PC-9 (cell line): ENCODE measurements at regions not wholly inside any gene's neighbourhood (a gene's known extent, or its start where the extent isn't known, plus 50 kb on each side); places are given as distances from the start of the nearest gene placed in this dataset.
"Not testable (repeated sequence)": the region's sequence is repeated elsewhere in the genome, so short reads cannot be mapped to it uniquely, and the experiment has no call there.

Experiments used
- EZH2 ChIP-seq: fragments of 200-600 bp; sonication (generic); IDR thresholded peaks from 2 replicates; pipeline ENCODE4 v1.8.0; 2017; ENCODE audit warnings: antibody characterized with exemption, low read depth
- TF ChIP-seq, protein P1 (sequence below): fragments of 200-600 bp; sonication (generic); conservative IDR thresholded peaks from 2 replicates; pipeline ENCODE4 v1.6.1; 2017; ENCODE audit warnings: mixed run types, antibody characterized with exemption, mild to moderate bottlenecking, moderate library complexity

DNA sequence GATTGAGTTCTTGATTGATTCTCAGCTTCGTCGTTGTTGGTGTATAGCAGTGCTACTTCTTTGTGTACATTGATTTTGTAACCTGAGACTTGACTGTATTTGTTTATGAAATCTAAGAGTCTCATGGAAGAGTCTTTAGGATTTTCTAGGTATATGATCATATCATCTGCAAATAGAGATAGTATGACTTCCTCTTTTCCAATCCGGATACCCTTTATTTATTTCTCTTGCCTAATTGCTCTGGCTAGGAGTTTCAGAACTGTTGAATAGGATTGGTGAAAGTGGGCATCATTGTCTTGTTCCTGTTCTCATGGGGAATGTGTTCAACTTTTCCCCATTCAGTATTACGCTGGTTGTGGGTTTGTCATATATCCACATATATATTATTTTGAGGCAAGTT is 72.3 kb upstream of the ADORA2B start:
- TF ChIP-seq, protein P1, sequence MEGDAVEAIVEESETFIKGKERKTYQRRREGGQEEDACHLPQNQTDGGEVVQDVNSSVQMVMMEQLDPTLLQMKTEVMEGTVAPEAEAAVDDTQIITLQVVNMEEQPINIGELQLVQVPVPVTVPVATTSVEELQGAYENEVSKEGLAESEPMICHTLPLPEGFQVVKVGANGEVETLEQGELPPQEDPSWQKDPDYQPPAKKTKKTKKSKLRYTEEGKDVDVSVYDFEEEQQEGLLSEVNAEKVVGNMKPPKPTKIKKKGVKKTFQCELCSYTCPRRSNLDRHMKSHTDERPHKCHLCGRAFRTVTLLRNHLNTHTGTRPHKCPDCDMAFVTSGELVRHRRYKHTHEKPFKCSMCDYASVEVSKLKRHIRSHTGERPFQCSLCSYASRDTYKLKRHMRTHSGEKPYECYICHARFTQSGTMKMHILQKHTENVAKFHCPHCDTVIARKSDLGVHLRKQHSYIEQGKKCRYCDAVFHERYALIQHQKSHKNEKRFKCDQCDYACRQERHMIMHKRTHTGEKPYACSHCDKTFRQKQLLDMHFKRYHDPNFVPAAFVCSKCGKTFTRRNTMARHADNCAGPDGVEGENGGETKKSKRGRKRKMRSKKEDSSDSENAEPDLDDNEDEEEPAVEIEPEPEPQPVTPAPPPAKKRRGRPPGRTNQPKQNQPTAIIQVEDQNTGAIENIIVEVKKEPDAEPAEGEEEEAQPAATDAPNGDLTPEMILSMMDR = not testable (repeated sequence)
- not testable (repeated sequence) for TF ChIP-seq EZH2
